SK-N-SH (cell line): ENCODE measurements at regions not wholly inside any gene's neighbourhood (a gene's known extent, or its start where the extent isn't known, plus 50 kb on each side); places are given as distances from the start of the nearest gene placed in this dataset.

Experiments
- CTCF ChIA-PET: fragments of 300-600, 350-600 bp; formaldehyde crosslinking; extraction: SDS; loops from one replicate; lab custom pipeline; 2021; lab: Yijun Ruan, JAX
- POLR2A ChIA-PET: fragments of 350-600 bp; sonication (Branson Sonifier 250); formaldehyde crosslinking; extraction: SDS; loops from one replicate; lab custom pipeline; 2020; ENCODE audit warnings: antibody characterized with exemption, inconsistent platforms; lab: Yijun Ruan, JAX
- DNase-seq: peaks from one replicate; pipeline ENCODE4 v3.0.0; 2012
- H2AFZ ChIP-seq: fragments of 200-600 bp; sonication (generic); 2 replicates; pipeline ENCODE4 v1.8.1; 2016; ENCODE audit warnings: antibody characterized with exemption, mild to moderate bottlenecking, low read depth
- H3F3A ChIP-seq: fragments of 200-600 bp; sonication (generic); replicated peaks from 2 replicates; pipeline ENCODE3; 2016; ENCODE audit warnings: antibody characterized with exemption, mild to moderate bottlenecking; ENCODE audit not compliant: insufficient read depth
- H3K27ac ChIP-seq, 2 experiments: fragments of 200-500 bp in 1 of 2; fragments of 200-600 bp in 1 of 2; sonication (Bioruptor generic) in 1 of 2; sonication (generic), shearing (Covaris generic) in 1 of 2; 2 replicates each; pipeline versions ENCODE4 v1.5.1 to v1.6.1; 2014 to 2016; ENCODE audit warnings: low read depth in 2 of 2, inconsistent platforms in 1 of 2, low read length in 1 of 2, mild to moderate bottlenecking in 1 of 2, mixed read lengths in 1 of 2
- H3K27me3 ChIP-seq: fragments of 200-600 bp; sonication (generic), shearing (Covaris generic); 2 replicates; pipeline ENCODE4 v1.6.1; 2016; ENCODE audit warnings: mixed run types; ENCODE audit not compliant: insufficient read depth
- H3K36me3 ChIP-seq, 2 experiments: fragments of 200-500 bp in 1 of 2; fragments of 200-600 bp in 1 of 2; sonication (Bioruptor generic) in 1 of 2; sonication (generic) in 1 of 2; replicated peaks in 1 of 2; 2 replicates each; pipeline versions ENCODE3 to v1.5.1; 2014 to 2016; ENCODE audit warnings: low read length in 1 of 2, mild to moderate bottlenecking in 1 of 2; ENCODE audit not compliant: insufficient read depth in 2 of 2, control insufficient read depth in 1 of 2
- H3K4me1 ChIP-seq, 2 experiments: fragments of 200-500 bp in 1 of 2; fragments of 200-600 bp in 1 of 2; sonication (Bioruptor generic) in 1 of 2; sonication (generic), shearing (Covaris generic) in 1 of 2; 2 replicates each; pipeline versions ENCODE4 v1.5.1 to v1.6.1; 2014 to 2016; ENCODE audit warnings: low read depth in 1 of 2, low read length in 1 of 2, mixed run types in 1 of 2; ENCODE audit not compliant: insufficient read depth in 2 of 2, control insufficient read depth in 1 of 2
- H3K4me2 ChIP-seq: fragments of 200-600 bp; sonication (generic), shearing (Covaris generic); 2 replicates; pipeline ENCODE4 v1.6.1; 2017; ENCODE audit warnings: mixed run types
- H3K4me3 ChIP-seq, 2 experiments: fragments of 200-500 bp in 1 of 2; fragments of 200-600 bp in 1 of 2; sonication (Bioruptor generic) in 1 of 2; sonication (generic), shearing (Covaris generic) in 1 of 2; 2 replicates each; pipeline versions ENCODE4 v1.5.1 to v1.8.1; 2014 to 2016; ENCODE audit warnings: low read depth in 2 of 2, inconsistent platforms in 1 of 2, low read length in 1 of 2, mild to moderate bottlenecking in 1 of 2, mixed read lengths in 1 of 2, moderate library complexity in 1 of 2
- H3K79me2 ChIP-seq: fragments of 200-600 bp; sonication (generic); 2 replicates; pipeline ENCODE4 v1.8.1; 2017; ENCODE audit warnings: mild to moderate bottlenecking; ENCODE audit not compliant: insufficient read depth
- H3K9ac ChIP-seq: fragments of 200-600 bp; sonication (generic); 2 replicates; pipeline ENCODE4 v1.6.1; 2017; ENCODE audit warnings: mixed run types
- H3K9me2 ChIP-seq: fragments of 200-600 bp; sonication (generic); 2 replicates; pipeline ENCODE4 v1.6.1; 2017; ENCODE audit warnings: mixed run types
- H3K9me3 ChIP-seq: fragments of 200-600 bp; sonication (generic); 2 replicates; pipeline ENCODE4 v1.6.1; 2017; ENCODE audit warnings: mixed run types, mild to moderate bottlenecking, moderate library complexity
- H4K20me1 ChIP-seq: fragments of 200-600 bp; sonication (generic); 2 replicates; pipeline ENCODE4 v1.6.1; 2017; ENCODE audit warnings: mild to moderate bottlenecking, mixed run types; ENCODE audit not compliant: insufficient read depth
- CHD2 ChIP-seq: fragments of 150-350 bp; IDR thresholded peaks from 2 replicates; pipeline ENCODE4 v1.6.1; 2018; ENCODE audit warnings: low read length; ENCODE audit not compliant: partially characterized antibody
- EZH2phosphoT487 ChIP-seq: fragments of 200-600 bp; sonication (generic); IDR thresholded peaks from 2 replicates; pipeline ENCODE4 v1.6.1; 2017; ENCODE audit warnings: low read depth, mixed run types, mild to moderate bottlenecking, antibody characterized with exemption, moderate library complexity, borderline replicate concordance
- FOXJ3 ChIP-seq: sonication (generic); formaldehyde crosslinking; IDR thresholded peaks from 2 replicates; pipeline ENCODE4 v1.5.1; 2020; ENCODE audit warnings: mild to moderate bottlenecking, missing genetic modification reagents
- GABPA ChIP-seq: IDR thresholded peaks from 2 replicates; pipeline ENCODE4 v1.4.0; 2012; ENCODE audit warnings: low read depth, mild to moderate bottlenecking
- MEF2A ChIP-seq: IDR thresholded peaks from 2 replicates; pipeline ENCODE4 v1.4.0; 2012; ENCODE audit warnings: low read depth, borderline replicate concordance
- NFIC ChIP-seq: IDR thresholded peaks from 2 replicates; pipeline ENCODE4 v1.4.0; 2012; ENCODE audit warnings: borderline replicate concordance
- NRF1 ChIP-seq: IDR thresholded peaks from 2 replicates; pipeline ENCODE4 v1.6.1; 2012; ENCODE audit warnings: low read depth, mild to moderate bottlenecking, low read length
- SIN3A ChIP-seq: IDR thresholded peaks from 2 replicates; pipeline ENCODE4 v1.6.1; 2012; ENCODE audit warnings: low read depth, mild to moderate bottlenecking, low read length, moderate library complexity, borderline replicate concordance
- SMC3 ChIP-seq: IDR thresholded peaks from 2 replicates; pipeline ENCODE4 v1.6.1; 2012; ENCODE audit warnings: low read depth, low read length, improper control_type of control experiment
- TCF12 ChIP-seq: IDR thresholded peaks from 2 replicates; pipeline ENCODE4 v1.4.0; 2012
- TEAD4 ChIP-seq: IDR thresholded peaks from 2 replicates; pipeline ENCODE4 v1.4.0; 2012; ENCODE audit warnings: mild to moderate bottlenecking, borderline replicate concordance; ENCODE audit not compliant: insufficient read depth
- YY1 ChIP-seq: IDR thresholded peaks from 2 replicates; pipeline ENCODE4 v1.4.0; 2012; ENCODE audit warnings: low read depth, mild to moderate bottlenecking
- WGBS: methylation state at CpG from one replicate; pipeline ENCODE4 v1.1.6; 2017; ENCODE audit warnings: low lambda C conversion rate; 5-methylcytosine and 5-hydroxymethylcytosine counted together
- TF ChIP-seq, protein P1 (sequence below): IDR thresholded peaks from 2 replicates; pipeline ENCODE4 v1.4.0; 2012; ENCODE audit warnings: low read depth
- TF ChIP-seq, protein P2 (sequence below): fragments of 200-600 bp; sonication (generic); IDR thresholded peaks from 2 replicates; pipeline ENCODE4 v1.6.1; 2017; ENCODE audit warnings: antibody characterized with exemption, mild to moderate bottlenecking, moderate library complexity
- TF ChIP-seq, protein P3 (sequence below): fragments of 150-350 bp; IDR thresholded peaks from 2 replicates; pipeline ENCODE4 v1.6.1; 2017; ENCODE audit warnings: antibody characterized with exemption, low read length, low read depth, borderline replicate concordance
- TF ChIP-seq, protein P4 (sequence below): IDR thresholded peaks from 2 replicates; pipeline ENCODE4 v1.4.0; 2012; ENCODE audit warnings: low read depth, borderline replicate concordance
- TF ChIP-seq, protein P5 (sequence below): IDR thresholded peaks from 2 replicates; pipeline ENCODE4; 2012

DNA sequence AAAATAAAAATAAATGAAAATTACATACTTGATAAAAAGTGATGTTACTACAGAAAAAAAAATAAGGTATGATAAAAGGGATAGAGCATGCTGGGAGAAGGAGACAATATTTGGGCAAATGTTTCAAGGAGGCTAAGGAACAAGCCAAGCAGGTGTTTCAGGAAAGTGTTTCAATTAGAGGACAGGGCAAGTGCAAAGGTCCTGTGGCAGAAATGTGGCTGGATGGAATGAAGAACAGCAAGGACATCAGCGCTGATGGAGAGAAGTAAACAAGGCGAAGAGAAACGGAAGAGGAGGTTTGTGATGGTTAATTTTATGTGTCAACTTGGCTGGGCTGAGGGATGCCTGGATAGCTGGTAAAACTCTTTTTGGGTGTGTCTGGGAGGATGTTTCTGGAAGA lies 331.2 kb upstream of the C16orf82 start (continued):
- TF ChIP-seq, protein P1, sequence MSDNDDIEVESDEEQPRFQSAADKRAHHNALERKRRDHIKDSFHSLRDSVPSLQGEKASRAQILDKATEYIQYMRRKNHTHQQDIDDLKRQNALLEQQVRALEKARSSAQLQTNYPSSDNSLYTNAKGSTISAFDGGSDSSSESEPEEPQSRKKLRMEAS, result no peak
- no peak for TF ChIP-seq GABPA
- TF ChIP-seq NFIC, result no peak
- no peak for TF ChIP-seq CHD2
- TF ChIP-seq MEF2A, result no peak
- no peak for TF ChIP-seq SIN3A
- TF ChIP-seq SMC3, result no peak
- TF ChIP-seq, protein P2, sequence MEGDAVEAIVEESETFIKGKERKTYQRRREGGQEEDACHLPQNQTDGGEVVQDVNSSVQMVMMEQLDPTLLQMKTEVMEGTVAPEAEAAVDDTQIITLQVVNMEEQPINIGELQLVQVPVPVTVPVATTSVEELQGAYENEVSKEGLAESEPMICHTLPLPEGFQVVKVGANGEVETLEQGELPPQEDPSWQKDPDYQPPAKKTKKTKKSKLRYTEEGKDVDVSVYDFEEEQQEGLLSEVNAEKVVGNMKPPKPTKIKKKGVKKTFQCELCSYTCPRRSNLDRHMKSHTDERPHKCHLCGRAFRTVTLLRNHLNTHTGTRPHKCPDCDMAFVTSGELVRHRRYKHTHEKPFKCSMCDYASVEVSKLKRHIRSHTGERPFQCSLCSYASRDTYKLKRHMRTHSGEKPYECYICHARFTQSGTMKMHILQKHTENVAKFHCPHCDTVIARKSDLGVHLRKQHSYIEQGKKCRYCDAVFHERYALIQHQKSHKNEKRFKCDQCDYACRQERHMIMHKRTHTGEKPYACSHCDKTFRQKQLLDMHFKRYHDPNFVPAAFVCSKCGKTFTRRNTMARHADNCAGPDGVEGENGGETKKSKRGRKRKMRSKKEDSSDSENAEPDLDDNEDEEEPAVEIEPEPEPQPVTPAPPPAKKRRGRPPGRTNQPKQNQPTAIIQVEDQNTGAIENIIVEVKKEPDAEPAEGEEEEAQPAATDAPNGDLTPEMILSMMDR, result no peak
- TF ChIP-seq, protein P3, sequence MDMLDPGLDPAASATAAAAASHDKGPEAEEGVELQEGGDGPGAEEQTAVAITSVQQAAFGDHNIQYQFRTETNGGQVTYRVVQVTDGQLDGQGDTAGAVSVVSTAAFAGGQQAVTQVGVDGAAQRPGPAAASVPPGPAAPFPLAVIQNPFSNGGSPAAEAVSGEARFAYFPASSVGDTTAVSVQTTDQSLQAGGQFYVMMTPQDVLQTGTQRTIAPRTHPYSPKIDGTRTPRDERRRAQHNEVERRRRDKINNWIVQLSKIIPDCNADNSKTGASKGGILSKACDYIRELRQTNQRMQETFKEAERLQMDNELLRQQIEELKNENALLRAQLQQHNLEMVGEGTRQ, result no peak
- no peak for TF ChIP-seq EZH2phosphoT487

DNA sequence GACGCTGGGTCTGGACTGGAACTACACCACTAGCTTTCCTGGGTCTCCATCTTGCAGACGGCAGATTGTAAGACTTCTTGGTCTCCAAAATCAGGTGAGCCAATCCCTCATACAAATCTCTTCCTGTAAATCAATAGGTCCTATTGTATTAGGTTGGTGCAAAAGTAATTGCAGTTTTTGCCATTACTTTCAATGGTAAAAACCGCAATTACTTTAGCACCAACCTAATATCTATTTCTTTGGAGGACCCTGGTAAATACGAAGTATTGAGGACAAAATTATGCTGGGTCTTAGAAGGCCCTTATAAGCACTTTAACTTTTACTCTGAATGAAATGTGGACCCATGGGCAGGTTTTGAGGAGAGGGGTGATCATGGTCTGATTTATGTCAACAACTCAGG lies 330.6 kb upstream of the C16orf82 start:
- H2AFZ ChIP-seq, result no peak overlapping the region
- H3K4me1 ChIP-seq, result no peaks in the 10 kb centered on the region
- no peaks in the 10 kb centered on the region for H3K9me3 ChIP-seq
- H4K20me1 ChIP-seq, result no peaks in the 10 kb centered on the region
- TF ChIP-seq NFIC (no peak), TCF12 (no peak), TEAD4 (no peak), FOXJ3 (CRISPR knock-in tag) (no peak), SIN3A (no peak), YY1 (no peak), NRF1 (no peak), CHD2 (no peak)
- TF ChIP-seq, protein P4, sequence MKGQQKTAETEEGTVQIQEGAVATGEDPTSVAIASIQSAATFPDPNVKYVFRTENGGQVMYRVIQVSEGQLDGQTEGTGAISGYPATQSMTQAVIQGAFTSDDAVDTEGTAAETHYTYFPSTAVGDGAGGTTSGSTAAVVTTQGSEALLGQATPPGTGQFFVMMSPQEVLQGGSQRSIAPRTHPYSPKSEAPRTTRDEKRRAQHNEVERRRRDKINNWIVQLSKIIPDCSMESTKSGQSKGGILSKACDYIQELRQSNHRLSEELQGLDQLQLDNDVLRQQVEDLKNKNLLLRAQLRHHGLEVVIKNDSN, result no peak
- TF ChIP-seq, protein P2, result no peak
- TF ChIP-seq, protein P5, sequence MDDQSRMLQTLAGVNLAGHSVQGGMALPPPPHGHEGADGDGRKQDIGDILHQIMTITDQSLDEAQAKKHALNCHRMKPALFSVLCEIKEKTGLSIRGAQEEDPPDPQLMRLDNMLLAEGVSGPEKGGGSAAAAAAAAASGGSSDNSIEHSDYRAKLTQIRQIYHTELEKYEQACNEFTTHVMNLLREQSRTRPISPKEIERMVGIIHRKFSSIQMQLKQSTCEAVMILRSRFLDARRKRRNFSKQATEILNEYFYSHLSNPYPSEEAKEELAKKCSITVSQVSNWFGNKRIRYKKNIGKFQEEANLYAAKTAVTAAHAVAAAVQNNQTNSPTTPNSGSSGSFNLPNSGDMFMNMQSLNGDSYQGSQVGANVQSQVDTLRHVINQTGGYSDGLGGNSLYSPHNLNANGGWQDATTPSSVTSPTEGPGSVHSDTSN, result no peak
- H3K36me3 ChIP-seq, result no peaks in the 10 kb centered on the region
- H3K27me3 ChIP-seq, result no peaks in the 10 kb centered on the region
- no peak for DNase-seq
- no peak overlapping the region for H3K4me2 ChIP-seq
- no peaks in the 10 kb centered on the region for H3K79me2 ChIP-seq
- H3K9me2 ChIP-seq, result no peaks in the 10 kb centered on the region
- ChIA-PET POLR2A (no interaction called here), CTCF (no interaction called here)
- no peak overlapping the region for H3K27ac ChIP-seq
- H3F3A ChIP-seq, result no peaks in the 10 kb centered on the region
- no peak overlapping the region for H3K4me3 ChIP-seq
- no peak overlapping the region for H3K9ac ChIP-seq
- 2% methylated on average over 4 of the region's 4 CpGs for WGBS
